ENCODE measurements at regions not wholly inside any gene's neighbourhood (a gene's known extent, or its start where the extent isn't known, plus 50 kb on each side); places are given as distances from the start of the nearest gene placed in this dataset.
"Not testable (repeated sequence)": the region's sequence is repeated elsewhere in the genome, so short reads cannot be mapped to it uniquely, and the experiment has no call there.

- no peak for DNase-seq
Observed at GRCh38 chr5:83001796-83002381, 75.3 kb downstream of the TMEM167A start.

- no peak for DNase-seq
Observed at GRCh38 chr5:83000922-83001321, 76.3 kb downstream of the TMEM167A start.

- DNase-seq: no peak
Observed at GRCh38 chr5:83000428-83000827, 76.8 kb downstream of the TMEM167A start.

GRCh38 chr5:82993416-82993815 is 83.8 kb downstream of the TMEM167A start:
- DNase-seq: no peak

- DNase-seq: no peak
Observed at GRCh38 chr5:82992646-82993045, 84.5 kb downstream of the TMEM167A start.

GRCh38 chr5:82991678-82992323 is 85.4 kb downstream of the TMEM167A start:
- no peak for DNase-seq

GRCh38 chr5:82991059-82991458 is 86.1 kb downstream of the TMEM167A start:
- no peak for DNase-seq

- no peak for DNase-seq
Observed at GRCh38 chr5:82987188-82987587, 90.0 kb downstream of the TMEM167A start.

- DNase-seq: no peak
Observed at GRCh38 chr5:82986404-82986803, 90.8 kb downstream of the TMEM167A start.

GRCh38 chr5:82985763-82986162 is 91.4 kb downstream of the TMEM167A start:
- DNase-seq: no peak

- DNase-seq: no peak
Observed at GRCh38 chr5:82984786-82985735, 92.1 kb downstream of the TMEM167A start.

- DNase-seq: no peak
Observed at GRCh38 chr5:82982846-82983245, 94.3 kb downstream of the TMEM167A start.

GRCh38 chr5:82976887-82977286 is 100.3 kb downstream of the TMEM167A start:
- DNase-seq: not testable (repeated sequence)

GRCh38 chr5:82975812-82976211 is 101.4 kb downstream of the TMEM167A start:
- DNase-seq: no peak

- DNase-seq: no peak
Observed at GRCh38 chr5:82975396-82975795, 101.8 kb downstream of the TMEM167A start.

- not testable (repeated sequence) for DNase-seq
Observed at GRCh38 chr5:82974346-82974745, 102.8 kb downstream of the TMEM167A start.

GRCh38 chr5:82971901-82972300 is 105.3 kb downstream of the TMEM167A start:
- DNase-seq: no peak

- not testable (repeated sequence) for DNase-seq
Observed at GRCh38 chr5:82971034-82971806, 106.0 kb downstream of the TMEM167A start.

GRCh38 chr5:82969221-82969976 is 107.8 kb downstream of the TMEM167A start:
- DNase-seq: not testable (repeated sequence)

GRCh38 chr5:82967072-82967471 is 110.1 kb downstream of the TMEM167A start:
- DNase-seq: no peak

- no peak for DNase-seq
Observed at GRCh38 chr5:82959466-82959865, 117.7 kb downstream of the TMEM167A start.

GRCh38 chr5:82956600-82956999 is 120.6 kb downstream of the TMEM167A start:
- DNase-seq: no peak

Measured in CD4-positive, alpha-beta T cell treated with Interleukin-17A for 1 hour (primary cell).